ENCODE measurements at regions not wholly inside any gene's neighbourhood (a gene's known extent, or its start where the extent isn't known, plus 50 kb on each side); places are given as distances from the start of the nearest gene placed in this dataset.

GRCh38 chr6:164042212-164042611 is 627.7 kb downstream of the QKI start (continued):
- TF ChIP-seq MGA (IDR thresholded peaks at IDR 0.05) (0 out of 2 replicates have a peak, but pooled peaks have one; percentile 15), ZNF121 (CRISPR knock-in tag; conservative IDR thresholded peaks at IDR 0.05) (no peak), ZBTB9 (CRISPR knock-in tag; IDR thresholded peaks at IDR 0.05) (peak; percentile 66; the same call in 1 of the 2 replicates), SMAD3 (CRISPR knock-in tag; conservative IDR thresholded peaks at IDR 0.05) (peak; percentile 80; the same call in 1 of the 2 replicates), ZNF239 (CRISPR knock-in tag; IDR thresholded peaks at IDR 0.05) (peak; percentile 91), LCOR (CRISPR knock-in tag; IDR thresholded peaks at IDR 0.05) (no peak), RREB1 (CRISPR knock-in tag; IDR thresholded peaks at IDR 0.05) (no peak), TAL1 (IDR thresholded peaks at IDR 0.05) (peak; percentile 71), ZNF584 (CRISPR knock-in tag; IDR thresholded peaks at IDR 0.05; ENCODE audit: low read depth) (0 out of 2 replicates have a peak, but pooled peaks have one; percentile 47)

Measured in K562 (cell line).